HUES64 (cell line): ENCODE measurements at regions not wholly inside any gene's neighbourhood (a gene's known extent, or its start where the extent isn't known, plus 50 kb on each side); places are given as distances from the start of the nearest gene placed in this dataset.

Experiments
- H3K27ac ChIP-seq: 2 replicates; pipeline ENCODE4 v1.7.0; 2013; ENCODE audit warnings: low read depth, low read length, inconsistent platforms
- H3K27me3 ChIP-seq: 2 replicates; pipeline ENCODE4 v1.6.1; 2013; ENCODE audit warnings: mild to moderate bottlenecking, low read length; ENCODE audit not compliant: insufficient read depth
- H3K36me3 ChIP-seq: 2 replicates; pipeline ENCODE4 v1.6.1; 2013; ENCODE audit warnings: mild to moderate bottlenecking, low read length; ENCODE audit not compliant: insufficient read depth
- H3K4me1 ChIP-seq: 2 replicates; pipeline ENCODE4 v1.6.1; 2013; ENCODE audit warnings: mild to moderate bottlenecking, low read length, moderate library complexity; ENCODE audit not compliant: insufficient read depth
- H3K4me3 ChIP-seq: 2 replicates; pipeline ENCODE4 v1.5.1; 2013; ENCODE audit warnings: mild to moderate bottlenecking, low read length, moderate library complexity
- H3K9ac ChIP-seq: 2 replicates; pipeline ENCODE4 v1.6.1; 2013; ENCODE audit warnings: mild to moderate bottlenecking, low read depth, low read length
- H3K9me3 ChIP-seq: 2 replicates; pipeline ENCODE4 v1.6.1; 2013; ENCODE audit warnings: low read depth, low read length; ENCODE audit not compliant: insufficient read depth
- WGBS: fragments of 150-250, 120-280 bp; methylation state at CpG from one replicate; pipeline ENCODE4 v1.1.7; 2013; ENCODE audit warnings: missing lambda C conversion rate; 5-methylcytosine and 5-hydroxymethylcytosine counted together

DNA sequence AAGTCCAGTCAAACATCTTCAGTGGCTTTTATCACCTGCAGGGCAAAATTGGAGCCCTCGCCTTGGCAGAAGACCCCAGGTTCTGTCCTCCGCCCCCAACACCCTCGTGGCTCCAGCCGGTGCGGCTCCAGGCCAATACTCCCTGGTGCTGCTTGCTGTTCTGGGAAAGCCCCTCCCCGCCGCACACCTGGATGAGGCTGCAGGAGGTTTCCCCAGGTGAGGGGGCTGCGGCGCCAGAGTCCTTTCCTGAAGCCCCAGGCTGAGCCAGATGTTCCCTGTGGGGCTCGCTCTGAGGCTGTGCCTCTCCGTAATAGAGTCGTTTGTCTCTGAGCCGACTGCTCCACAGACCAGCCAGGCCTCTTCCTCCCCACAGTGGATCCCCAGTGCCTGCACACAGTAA is 375.4 kb upstream of the IRX1 start:
- Histone ChIP-seq H3K4me3 (no peak overlapping the region), H3K9ac (no peak overlapping the region), H3K36me3 (no peaks in the 10 kb centered on the region), H3K4me1 (no peaks in the 10 kb centered on the region), H3K27me3 (0 out of 2 replicates have a peak, but pooled peaks cover 2% of the 10 kb centered on the region), H3K27ac (no peak overlapping the region), H3K9me3 (no peaks in the 10 kb centered on the region)
- 92% methylated on average over 13 of the region's 13 CpGs for WGBS

DNA sequence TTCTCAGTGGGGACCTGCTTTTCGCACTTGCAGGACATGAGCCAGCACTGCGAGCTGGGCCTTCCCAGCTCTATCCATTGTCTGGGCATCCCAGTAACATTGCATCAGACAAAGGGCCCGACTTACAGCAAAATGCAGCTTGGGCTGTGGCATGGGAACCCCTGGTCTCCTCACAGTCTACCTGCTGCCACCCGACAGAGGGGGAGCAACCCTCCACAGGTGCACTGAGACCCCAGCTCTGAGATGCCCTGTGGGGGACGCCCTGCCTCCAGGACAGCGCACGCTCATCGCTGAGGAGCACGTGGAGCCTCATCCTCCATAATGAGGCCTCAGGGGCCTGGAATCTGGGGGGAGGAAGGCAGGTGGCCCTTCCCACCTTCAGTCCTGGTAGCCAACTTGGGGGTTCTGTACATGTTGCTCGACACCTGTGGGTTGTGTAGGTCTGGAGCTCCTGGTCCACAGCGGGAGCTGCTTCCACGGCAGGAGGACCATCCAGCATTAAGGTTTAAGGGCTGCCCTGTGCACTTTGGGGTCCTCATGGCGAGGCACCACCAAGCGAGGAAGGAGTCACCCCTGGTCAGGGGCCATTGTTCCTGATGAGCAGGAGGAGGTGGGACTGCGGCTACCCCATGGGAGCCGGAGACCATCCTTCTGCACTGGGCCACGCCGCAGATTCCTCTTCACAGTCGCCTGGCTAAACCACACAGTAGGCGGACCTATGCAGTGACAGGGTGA is 376.5 kb upstream of the IRX1 start:
- Histone ChIP-seq H3K9me3 (no peaks in the 10 kb centered on the region), H3K4me1 (no peaks in the 10 kb centered on the region), H3K9ac (no peak overlapping the region), H3K27ac (no peak overlapping the region), H3K4me3 (no peak overlapping the region), H3K27me3 (no peaks in the 10 kb centered on the region), H3K36me3 (no peaks in the 10 kb centered on the region)
- 85% methylated on average over 20 of the region's 20 CpGs for WGBS

DNA sequence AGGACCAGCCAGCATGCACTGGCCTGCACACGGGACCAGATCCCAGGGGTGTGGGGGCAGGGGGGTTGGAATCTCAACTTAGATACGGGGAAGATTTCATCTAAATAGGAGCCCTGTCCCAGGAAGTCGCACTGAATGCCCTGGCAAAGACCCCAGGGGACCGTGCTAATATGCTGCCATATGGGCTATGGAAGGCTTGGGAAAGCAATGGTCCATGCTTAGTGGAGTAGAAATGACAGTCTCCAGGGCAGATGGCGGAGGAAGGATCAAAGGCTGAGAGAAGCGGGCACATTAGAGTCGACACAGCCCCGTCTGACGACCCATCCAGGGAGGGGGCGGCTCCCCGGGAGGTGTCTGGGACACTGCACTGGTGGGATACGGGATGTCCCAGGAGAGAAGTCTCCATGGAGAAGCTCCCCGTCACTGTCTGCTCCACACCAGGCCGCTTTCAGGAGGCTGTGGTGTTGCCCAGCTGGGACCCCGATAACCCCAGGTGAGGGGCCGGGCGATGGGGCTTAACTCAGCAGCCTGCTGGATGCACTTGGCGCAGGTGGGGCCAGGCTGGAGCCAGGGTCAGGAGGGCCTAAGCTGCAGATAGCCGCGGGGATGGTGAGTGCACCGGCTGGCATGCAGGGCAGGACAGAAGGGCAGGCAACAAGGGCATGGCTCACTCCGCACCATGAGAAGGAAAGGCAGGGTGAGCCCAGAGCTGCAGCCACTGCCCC is 377.7 kb upstream of the IRX1 start:
- Histone ChIP-seq H3K27ac (no peak overlapping the region), H3K4me3 (no peak overlapping the region), H3K27me3 (no peaks in the 10 kb centered on the region), H3K36me3 (no peaks in the 10 kb centered on the region), H3K9ac (no peak overlapping the region), H3K9me3 (no peaks in the 10 kb centered on the region), H3K4me1 (no peaks in the 10 kb centered on the region)
- WGBS: 90% methylated on average over 22 of the region's 22 CpGs

DNA sequence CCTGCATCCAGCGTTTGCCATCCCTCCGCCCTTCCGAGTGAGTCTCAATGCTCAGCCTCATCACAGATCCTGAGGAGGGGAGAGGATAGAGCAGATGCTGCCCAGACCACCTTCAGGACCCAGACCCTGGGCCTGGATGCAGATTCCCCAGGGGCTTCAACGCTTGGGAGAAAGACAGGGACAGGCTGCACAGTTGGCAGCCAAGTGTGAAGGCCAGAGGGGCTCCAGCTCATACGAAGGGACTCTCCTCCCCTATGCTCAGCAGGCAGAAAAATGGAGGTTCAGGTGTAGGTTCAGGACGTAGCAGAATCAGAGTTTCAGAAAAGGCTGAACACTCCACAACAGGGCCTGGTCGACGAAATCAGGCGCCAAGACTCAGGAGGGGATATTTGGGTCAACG is 378.5 kb upstream of the IRX1 start:
- no peaks in the 10 kb centered on the region for H3K9me3 ChIP-seq
- 88% methylated on average over 10 of the region's 10 CpGs for WGBS
- no peak overlapping the region for H3K4me3 ChIP-seq
- no peaks in the 10 kb centered on the region for H3K4me1 ChIP-seq
- H3K36me3 ChIP-seq: no peaks in the 10 kb centered on the region
- H3K27ac ChIP-seq: no peak overlapping the region
- H3K9ac ChIP-seq: no peak overlapping the region
- H3K27me3 ChIP-seq: no peaks in the 10 kb centered on the region

- H3K36me3 ChIP-seq: no peaks in the 10 kb centered on the region
- 97% methylated on average over 7 of the region's 7 CpGs for WGBS
Measured at GRCh38 chr5:3216386-3216785, 379.2 kb upstream of the IRX1 start.

DNA sequence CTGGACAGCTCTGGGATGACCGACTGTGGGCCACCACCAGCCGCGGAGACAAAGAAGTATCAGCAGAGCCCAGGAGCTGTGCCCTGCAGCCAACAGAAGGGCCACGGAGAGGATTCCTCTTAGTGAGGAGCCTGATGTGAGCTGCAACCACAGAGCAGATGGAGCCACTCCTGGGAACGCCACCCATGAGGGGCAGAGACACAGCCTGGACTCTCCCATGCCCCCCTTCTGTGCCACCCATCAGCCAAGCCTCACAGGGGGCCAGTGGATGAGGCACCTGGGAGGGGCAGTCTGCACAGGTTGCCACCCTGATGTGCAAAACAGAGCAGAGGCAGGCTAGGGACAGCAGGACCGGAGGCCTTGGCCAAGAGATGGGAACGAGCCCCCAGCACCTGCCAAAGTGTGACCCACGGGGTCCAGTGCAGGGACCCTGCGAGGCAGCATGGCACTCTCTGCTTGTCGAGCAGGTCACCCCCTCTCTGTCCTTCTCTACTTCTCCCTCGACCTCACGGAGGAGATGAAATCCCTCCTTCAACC is 380.7 kb upstream of the IRX1 start:
- no peak overlapping the region for H3K27ac ChIP-seq
- no peaks in the 10 kb centered on the region for H3K9me3 ChIP-seq
- H3K27me3 ChIP-seq: no peaks in the 10 kb centered on the region
- H3K36me3 ChIP-seq: no peaks in the 10 kb centered on the region
- 90% methylated on average over 12 of the region's 12 CpGs for WGBS
- no peak overlapping the region for H3K9ac ChIP-seq
- no peak overlapping the region for H3K4me3 ChIP-seq
- no peaks in the 10 kb centered on the region for H3K4me1 ChIP-seq

More at GRCh38 chr5:3216386-3216785, 379.2 kb upstream of the IRX1 start:
- Histone ChIP-seq H3K9me3 (no peaks in the 10 kb centered on the region), H3K9ac (no peak overlapping the region), H3K27ac (no peak overlapping the region), H3K4me1 (no peaks in the 10 kb centered on the region), H3K4me3 (no peak overlapping the region), H3K27me3 (no peaks in the 10 kb centered on the region)

- H3K27ac ChIP-seq: no peak overlapping the region
- H3K4me3 ChIP-seq: no peak overlapping the region
- H3K9me3 ChIP-seq: no peaks in the 10 kb centered on the region
- H3K9ac ChIP-seq: no peak overlapping the region
- H3K27me3 ChIP-seq: no peaks in the 10 kb centered on the region
- no peaks in the 10 kb centered on the region for H3K4me1 ChIP-seq
- H3K36me3 ChIP-seq: no peaks in the 10 kb centered on the region
- WGBS: 96% methylated on average over 8 of the region's 8 CpGs
Measured at GRCh38 chr5:3214396-3214795, 381.2 kb upstream of the IRX1 start.

DNA sequence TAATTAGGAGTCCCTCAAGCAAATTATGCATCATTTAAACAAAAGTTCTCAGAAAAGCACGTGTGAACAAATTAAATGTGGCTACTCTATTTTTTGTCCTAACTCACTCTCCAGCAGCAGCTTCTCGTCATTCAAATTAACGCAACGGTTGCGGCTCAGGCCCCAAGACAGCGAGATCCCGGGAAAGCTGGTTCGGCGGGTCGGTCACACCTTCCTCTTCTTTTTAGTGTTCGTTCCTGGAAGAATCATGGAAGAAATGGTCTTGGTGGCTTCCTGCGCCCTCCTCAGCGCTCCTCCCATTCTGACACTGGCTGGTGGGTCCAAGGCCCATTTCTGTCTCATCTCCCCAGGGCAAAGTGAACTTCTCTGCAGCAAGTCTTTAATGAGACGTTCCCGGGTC is 382.8 kb upstream of the IRX1 start:
- WGBS: 94% methylated on average over 15 of the region's 15 CpGs
- H3K4me3 ChIP-seq: no peak overlapping the region
- H3K9me3 ChIP-seq: no peaks in the 10 kb centered on the region
- H3K27ac ChIP-seq: no peak overlapping the region
- H3K27me3 ChIP-seq: no peaks in the 10 kb centered on the region
- H3K36me3 ChIP-seq: no peaks in the 10 kb centered on the region
- no peak overlapping the region for H3K9ac ChIP-seq
- H3K4me1 ChIP-seq: no peaks in the 10 kb centered on the region

GRCh38 chr5:3210531-3210930 is 385.1 kb upstream of the IRX1 start:
- Histone ChIP-seq H3K4me3 (no peak overlapping the region), H3K4me1 (no peaks in the 10 kb centered on the region), H3K27me3 (no peaks in the 10 kb centered on the region), H3K36me3 (no peaks in the 10 kb centered on the region), H3K9ac (no peak overlapping the region), H3K9me3 (no peaks in the 10 kb centered on the region), H3K27ac (no peak overlapping the region)
- 95% methylated on average over 7 of the region's 9 CpGs for WGBS

- no peak overlapping the region for H3K4me3 ChIP-seq
- no peak overlapping the region for H3K27ac ChIP-seq
- H3K9ac ChIP-seq: no peak overlapping the region
- no peaks in the 10 kb centered on the region for H3K36me3 ChIP-seq
- H3K4me1 ChIP-seq: no peaks in the 10 kb centered on the region
- H3K27me3 ChIP-seq: no peaks in the 10 kb centered on the region
- 84% methylated on average over 5 of the region's 5 CpGs for WGBS
- no peaks in the 10 kb centered on the region for H3K9me3 ChIP-seq
Measured at GRCh38 chr5:3209918-3210317, 385.7 kb upstream of the IRX1 start.

DNA sequence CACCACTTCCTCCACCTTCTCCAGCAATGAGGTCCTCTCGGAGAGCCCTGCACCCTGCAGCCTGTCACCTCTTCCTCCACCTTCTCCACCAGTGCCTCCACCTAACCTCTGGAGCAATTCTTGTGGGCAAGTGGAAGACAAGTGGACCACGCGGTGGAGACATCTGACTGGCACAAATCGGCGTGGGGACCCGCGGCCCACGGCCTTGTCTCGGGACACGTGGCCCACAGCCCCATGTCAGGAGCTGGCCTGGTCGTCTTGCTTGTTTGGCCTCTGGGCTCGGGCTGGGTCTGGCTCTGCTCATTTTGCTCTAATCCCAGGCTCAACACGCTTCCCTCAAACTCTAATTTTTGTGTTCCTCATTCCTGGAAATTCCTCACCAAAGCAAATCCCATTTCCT is 393.1 kb upstream of the IRX1 start:
- Histone ChIP-seq H3K4me1 (peaks cover 7% of the 10 kb centered on the region; the same call in 1 of the 2 replicates), H3K27ac (no peak overlapping the region), H3K9me3 (no peaks in the 10 kb centered on the region), H3K36me3 (no peaks in the 10 kb centered on the region), H3K27me3 (peaks cover 28% of the 10 kb centered on the region), H3K9ac (no peak overlapping the region), H3K4me3 (no peak overlapping the region)
- WGBS: 97% methylated on average over 13 of the region's 13 CpGs
